HK-2 (cell line): ENCODE measurements at regions not wholly inside any gene's neighbourhood (a gene's known extent, or its start where the extent isn't known, plus 50 kb on each side); places are given as distances from the start of the nearest gene placed in this dataset.

Experiments
- DNase-seq: peaks from one replicate; pipeline ENCODE4 v3.0.0-alpha.2; 2018; ENCODE audit not compliant: unreplicated experiment

DNA sequence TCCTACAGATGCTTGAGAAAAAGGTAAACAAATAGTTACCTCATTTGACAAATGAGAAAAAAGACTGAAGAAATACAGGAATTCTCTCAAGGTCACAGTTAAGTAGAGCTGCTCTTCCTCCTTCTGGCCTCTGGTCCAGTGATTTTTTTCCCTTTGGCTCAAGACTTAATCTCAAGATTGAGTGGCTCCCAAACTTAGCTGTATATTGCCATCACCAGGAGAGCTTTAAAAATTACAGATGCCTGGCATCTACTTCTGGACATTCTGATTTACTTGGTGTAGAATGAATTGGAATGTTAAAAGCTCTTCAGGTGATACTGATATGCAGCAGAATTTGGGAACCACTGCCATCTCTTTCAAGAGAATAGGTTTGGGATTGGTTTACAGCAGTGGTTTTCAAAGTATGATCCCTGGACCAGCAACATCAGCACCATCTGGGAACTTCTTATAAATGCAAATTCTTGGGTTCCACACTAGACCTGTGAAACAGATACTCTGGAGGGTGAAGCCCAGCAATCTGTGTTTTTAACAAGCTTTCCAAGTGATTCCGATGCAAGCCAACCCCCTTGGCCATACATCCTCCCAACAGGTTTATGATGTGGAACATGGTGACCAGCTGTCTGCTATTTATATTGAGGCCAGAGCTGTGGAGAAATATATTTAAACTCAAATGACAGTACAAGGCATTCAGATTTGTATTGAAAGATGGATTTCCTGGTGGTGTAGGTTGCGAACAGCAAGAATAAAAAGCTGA lies 333.0 kb upstream of the RARB start:
- no peak for DNase-seq

DNA sequence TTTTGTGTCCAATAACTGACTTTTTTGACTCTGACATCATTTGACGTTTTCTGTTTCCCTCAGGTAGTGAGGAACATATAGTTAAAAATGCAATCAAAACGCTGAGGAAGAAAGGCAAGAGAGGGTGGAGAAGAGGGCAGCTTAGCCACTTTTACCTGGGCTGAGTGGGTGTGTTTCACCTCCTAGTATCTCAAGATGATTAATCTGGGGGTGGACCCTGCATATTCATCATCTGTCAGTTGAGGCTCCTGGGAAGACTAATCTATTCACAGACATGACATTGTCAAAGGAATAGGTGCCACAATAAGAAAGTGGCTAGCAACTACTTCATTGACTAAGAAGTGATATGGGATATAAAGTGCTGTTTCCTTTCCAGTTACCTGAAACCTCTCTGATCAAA lies 331.5 kb upstream of the RARB start:
- DNase-seq: no peak

DNA sequence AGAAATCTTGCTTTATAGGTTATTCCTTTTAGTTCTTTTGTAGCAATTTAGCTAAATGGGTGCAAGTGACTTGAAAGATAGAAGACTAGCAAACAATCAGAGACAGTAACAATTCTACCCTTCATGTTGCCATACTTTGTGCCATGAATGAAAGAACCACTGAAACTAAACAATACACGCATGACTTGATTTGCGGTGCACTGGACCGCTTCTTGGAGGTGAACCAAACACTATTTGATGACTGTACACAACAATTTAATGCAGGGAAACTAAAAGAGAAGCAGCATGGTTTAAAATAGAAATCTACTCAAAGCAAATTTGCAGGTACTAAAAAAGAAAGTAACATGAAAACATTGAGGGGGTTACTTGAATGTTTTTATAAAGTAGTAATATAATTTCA lies 331.0 kb upstream of the RARB start:
- DNase-seq: no peak

DNA sequence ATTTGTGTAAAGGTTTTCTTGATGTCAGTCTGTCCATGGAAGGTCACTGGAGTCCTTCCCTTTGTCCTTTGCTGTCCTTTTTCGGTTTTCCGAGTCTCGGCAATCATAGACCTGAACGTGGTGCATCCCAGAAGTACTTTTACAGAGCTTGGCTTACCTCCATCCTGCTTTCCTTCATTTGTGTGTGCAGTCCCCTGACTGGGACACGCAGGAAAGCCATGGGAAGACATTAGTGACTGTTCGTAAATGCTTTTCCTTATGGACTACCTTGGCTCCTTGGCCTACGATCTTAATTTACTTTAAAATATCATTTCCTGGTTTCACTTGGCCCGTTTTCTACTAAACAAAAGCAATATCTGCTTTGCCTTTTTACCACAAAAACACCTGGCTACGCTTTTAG lies 328.4 kb upstream of the RARB start:
- DNase-seq: no peak

DNA sequence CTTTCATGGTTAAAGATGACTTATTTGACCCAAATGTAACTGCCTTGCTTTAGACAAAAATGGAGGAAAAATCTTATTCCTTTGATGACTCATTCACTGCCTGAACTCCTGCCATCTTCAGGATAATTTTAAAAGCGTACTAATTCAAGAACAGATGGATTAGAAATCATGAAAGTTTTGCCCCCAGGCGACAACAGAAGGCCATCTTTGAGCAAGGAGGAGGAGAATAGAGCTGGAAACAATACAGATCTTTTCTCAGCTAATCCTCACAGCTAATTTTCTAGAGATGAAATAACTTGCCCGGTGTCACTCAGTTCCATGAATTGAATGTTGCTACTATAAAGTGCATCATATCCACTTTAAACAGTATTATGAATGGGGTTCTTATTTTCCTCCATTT lies 324.7 kb upstream of the RARB start:
- no peak for DNase-seq

DNA sequence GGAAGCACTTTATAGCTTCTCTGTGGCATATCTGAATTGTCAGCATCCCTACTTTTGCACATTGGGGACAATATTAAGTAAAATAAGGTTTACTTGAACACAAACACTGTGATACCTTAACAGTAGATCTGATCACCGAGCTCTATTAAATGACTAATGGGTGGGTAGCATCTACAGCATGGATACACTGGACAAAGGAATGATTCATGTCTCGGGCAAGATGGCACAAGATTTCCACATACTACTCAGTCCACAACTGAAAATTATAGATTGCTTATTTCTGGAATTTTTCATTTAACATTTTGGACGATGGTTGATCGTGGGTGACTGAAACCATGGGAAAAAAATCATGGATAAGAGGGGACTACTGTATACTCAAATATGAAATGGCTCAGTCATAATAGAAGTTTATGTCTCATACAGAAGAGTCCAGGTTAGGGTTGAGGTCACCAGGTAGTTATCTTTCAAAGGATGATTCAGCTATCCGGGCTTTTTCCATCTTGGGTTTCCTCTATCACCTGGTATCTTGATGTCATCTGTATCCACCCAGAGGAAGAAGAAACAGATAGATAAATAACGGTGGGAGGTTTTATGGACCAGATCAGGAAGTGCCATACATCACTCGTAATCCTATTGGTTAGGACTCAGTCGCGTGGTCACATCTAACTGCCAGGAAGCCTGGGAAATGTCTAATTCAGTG lies 320.0 kb upstream of the RARB start:
- no peak for DNase-seq

DNA sequence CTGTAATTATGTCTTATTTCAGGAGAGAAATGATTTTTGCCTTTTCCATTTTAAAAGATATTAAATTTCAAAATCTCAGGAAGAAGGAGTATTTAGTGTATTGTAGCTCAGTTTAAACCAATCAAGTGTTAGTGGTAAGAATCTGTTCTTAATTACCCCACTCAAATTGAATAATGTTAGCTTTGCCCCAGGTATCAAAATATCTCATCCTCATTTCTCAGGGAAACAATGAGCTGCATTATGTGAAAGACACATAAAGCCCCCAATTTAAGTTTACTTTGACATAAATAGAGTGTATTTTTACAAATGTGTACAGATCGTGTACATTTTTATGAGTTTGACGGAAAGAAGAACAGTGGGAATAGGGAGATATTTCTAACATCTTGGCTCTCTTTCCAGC lies 317.4 kb upstream of the RARB start:
- DNase-seq: no peak

DNA sequence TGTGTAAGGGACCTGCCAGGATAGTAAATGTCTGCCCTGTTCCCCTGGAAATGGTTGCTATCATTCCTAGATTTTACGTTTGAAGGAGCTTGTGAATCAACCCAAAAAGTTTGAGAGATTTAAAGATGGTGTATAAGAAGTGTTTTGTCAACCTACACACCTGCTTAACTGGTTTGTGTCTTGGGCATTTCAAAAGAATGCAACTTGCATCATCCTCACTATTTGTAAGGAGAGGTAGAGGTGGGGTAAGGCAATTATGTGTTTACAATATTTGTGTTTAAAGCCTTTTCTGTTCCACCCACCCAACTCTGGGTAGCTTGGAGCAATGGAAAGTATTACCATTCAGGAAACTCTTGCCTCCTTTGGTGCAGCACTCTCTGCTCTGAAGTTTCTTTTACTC lies 314.2 kb upstream of the RARB start:
- DNase-seq: no peak

DNA sequence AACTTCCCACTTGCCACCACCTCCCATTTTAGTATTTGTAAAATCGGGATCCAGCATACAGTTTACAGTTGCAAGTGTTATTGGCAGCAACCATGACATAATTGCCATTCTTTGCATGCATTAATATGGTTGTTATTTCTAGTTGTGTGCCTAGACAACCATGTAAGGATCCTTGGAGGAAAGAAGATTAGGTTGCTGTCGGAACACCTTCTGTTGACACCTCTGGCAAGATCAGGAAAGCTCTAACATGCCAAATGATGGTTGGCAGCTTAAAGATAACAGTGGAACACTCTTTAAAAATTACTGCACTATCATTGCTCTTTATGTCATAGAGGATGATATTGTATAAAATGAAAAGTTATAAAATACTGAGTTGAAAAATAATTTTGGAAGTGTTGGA lies 313.5 kb upstream of the RARB start:
- DNase-seq: no peak

DNA sequence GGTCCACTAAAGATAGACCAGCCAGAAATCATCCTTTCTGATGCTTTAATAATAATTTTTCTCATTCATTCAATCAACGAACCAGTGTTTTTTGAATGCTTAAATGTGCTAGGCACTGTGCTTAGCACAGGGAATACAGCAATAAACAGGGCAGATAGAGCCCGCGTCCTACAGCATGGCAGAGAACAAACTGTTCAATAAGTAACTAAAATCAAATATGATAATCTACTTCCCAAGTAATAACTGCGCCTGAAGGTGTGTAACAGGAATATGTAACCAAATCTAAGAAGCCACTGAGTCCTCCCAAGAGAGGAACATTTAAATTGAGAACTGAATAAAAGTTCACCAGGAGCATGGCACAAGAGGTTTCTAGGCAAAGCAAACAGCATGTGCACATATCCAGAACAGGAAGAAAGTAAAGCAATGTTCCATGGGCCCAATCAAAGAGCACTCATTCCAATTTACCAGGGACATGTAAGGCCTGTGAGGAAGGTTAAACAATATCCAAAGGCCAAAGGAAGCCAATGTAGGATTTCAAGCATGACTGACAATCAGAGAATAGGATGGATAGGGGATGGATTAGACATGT lies 311.0 kb upstream of the RARB start:
- no peak for DNase-seq

DNA sequence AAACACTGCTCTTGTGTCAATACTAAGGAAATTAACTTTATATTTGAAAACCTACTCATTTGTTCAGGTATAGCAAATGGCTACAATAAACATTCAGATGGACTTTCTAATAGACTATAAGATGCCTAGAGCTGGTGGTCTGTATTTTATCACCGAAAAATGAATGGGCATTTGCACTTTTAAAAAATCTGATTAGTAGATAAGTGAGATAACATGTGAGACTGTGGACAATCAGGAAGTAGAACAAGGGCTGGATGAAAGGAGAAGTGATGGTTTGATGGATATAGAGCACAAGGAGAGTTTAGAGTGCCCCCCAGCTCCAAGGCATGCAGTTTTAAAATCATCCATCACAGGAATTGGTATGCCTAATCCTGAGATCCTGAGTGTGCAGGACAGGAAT lies 308.4 kb upstream of the RARB start:
- no peak for DNase-seq

DNA sequence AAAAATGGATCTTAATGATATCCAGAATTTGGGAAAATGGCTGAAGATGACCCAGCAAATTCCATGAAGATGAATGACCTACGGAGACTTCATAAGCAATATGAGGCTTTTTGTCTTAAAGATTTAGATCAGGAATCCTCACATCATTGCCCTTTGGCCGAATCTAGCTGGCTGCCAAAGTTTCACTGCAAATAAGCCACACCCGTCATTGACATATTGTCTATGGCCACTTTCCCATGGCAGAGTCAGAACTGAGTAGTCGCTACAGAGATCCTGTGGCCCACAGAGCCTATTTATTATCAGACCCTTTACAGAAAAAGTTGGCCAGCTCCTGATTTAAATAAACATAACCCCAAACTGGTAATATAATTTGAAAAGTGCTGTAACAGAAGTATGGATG lies 307.4 kb upstream of the RARB start:
- no peak for DNase-seq

DNA sequence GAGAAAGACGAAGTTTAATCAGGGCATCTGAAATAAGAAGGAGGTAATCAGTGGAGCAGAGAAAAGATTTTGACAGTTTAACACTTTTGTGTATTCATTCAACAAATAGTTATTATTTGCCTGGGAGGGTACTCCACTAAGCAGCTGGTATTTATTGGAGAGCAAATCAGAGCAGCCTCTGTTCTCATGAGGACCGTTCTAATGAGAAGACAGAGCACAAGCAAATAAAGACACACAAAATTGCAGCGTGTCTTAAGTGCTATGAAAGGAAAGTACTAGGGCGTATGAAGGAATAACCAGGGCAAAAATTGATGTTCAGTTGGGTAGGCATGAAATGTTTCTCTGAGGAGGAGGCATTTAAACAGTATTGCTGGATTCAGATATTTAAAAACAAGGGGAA lies 302.9 kb upstream of the RARB start:
- DNase-seq: no peak

DNA sequence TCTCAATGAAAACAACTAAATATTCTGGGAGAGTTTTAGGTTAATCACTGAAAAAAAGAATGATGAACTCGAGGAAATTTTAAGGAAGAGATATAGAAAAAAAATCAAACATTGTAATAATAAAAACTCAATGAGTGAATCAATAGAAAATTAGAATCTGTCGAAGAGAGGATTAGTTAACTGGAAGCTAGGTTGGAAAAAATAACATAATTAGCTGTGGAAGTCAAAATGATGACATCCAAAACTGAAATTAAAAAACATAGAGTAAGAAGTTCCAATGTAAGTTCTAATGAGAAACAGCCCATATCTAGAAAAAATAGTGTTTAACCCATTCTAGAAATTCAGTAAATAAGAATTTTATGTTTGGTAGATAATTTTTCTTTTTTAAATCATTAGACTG lies 299.3 kb upstream of the RARB start:
- DNase-seq: no peak

DNA sequence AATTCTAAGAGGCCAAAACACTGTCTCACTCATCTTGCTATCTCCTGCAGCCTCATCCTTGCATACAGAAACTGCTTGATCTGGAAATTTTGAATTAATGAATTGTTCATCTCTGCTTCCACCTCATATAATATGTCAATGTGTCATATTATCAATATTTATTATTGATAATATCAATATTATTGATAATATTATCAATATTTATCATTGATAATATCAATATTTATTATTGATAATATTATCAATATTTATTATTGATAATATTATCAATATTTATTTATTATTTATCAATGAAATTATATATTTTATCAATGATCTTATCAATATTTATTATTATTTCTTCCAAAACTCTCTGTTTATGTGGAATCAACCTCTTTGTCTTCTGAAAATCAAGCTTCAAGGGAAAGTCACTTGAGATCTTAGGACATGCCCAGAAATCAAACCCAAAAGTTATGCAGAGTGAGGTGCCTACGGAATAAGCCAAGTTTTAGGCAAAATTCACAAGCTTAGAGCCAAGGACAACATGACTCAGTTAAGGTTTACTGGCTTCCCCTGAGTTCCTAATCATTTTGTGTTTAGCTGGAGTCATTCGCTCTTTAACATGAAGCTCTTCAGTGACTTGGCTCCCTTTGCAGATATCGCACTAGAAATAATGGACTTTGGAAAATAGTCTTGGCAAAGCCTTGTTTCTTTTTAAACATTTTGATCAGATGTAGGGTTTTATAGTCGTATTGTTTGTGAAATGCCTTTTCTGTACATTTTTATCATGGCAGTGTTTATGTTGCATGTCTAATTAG lies 297.1 kb upstream of the RARB start:
- no peak for DNase-seq

DNA sequence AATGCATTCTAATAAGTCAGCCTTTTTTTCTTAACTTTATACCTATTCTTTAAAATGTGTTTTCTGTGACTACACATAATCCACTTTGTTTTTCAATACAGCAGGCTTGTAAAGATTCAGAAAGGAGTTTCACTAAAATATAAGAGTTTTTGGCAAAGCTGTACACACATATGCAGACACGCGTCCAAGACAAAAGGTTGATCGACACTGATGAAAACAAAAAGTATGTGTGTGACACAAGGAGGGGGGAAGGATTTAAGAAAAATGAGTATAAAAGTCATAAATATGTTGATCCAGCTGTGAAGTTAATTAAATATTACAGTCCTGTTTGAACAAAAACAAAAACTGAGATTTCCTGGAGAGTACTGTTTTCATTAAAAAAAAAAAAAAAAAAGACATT lies 294.5 kb upstream of the RARB start:
- DNase-seq: no peak

DNA sequence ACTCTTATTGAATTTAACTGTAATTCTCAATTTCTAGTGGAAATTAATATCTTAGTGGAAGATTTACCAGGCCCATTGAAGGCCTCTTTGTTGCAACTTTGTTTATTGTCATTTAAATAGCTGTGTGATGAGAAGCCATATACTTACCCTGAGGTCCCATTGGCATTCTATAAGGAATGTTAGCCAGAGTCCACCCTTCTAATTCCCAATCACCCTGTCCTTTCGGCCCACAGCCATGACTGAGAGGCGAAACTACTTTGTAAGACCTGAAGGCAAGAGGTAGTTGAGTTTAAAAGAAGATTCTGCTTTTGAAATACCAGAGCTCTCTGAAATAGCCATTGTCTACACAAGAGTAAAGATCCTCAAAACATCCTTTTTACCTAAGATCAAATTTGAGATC lies 290.5 kb upstream of the RARB start:
- DNase-seq: no peak

DNA sequence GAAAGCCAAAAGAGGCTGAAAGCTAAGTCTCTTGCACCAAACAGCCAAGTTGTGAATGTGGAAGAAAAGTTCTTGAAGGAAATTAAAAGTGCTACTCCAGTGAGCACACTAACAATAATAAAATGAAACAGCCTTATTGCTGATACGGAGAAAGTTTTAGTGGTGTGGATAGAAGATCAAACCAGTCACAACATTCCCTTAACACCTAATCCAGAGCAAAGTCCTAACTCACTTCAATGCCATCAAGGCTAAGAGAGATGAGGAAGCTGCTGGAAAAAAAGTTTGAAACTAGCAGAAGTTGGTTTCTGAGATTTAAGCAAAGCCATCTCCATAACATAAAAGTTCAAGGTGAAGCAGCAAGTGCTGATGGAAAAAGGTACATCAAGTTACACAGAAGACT lies 288.8 kb upstream of the RARB start:
- no peak for DNase-seq

DNA sequence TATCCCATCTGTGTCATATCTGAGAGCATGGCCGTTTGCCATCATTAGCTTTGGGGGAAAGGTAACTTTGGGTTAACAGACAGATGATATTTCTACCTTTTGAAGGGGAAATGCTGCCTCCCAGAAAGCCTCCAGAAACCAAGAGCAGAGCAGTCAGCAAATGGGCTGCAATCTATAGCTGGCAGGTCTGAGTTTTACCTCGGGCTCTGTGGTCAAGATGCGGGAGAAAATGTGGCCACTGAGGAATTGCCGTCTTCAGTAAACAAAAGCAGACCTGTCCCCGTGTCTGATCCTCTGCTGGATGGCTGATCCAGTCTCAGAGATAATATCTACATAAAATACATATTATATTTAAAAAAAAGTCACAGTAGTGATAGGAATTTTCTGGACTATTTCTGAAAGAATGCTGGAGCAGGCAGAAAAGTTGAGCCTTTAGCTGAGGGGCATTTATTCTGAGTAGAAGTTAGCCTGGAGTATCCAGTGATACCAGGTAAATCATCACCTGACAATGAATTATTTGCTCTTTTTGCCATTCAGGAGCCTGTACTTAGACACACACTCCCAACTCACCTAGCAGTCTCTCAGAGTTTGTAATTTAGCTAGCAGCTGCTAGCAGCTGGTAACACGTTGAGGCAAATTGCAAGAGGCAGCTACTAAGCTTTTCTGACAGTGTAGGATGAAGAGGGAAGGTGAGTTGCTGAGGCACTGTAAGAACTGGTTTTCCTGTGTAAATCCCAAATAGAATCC lies 285.3 kb upstream of the RARB start:
- DNase-seq: no peak

DNA sequence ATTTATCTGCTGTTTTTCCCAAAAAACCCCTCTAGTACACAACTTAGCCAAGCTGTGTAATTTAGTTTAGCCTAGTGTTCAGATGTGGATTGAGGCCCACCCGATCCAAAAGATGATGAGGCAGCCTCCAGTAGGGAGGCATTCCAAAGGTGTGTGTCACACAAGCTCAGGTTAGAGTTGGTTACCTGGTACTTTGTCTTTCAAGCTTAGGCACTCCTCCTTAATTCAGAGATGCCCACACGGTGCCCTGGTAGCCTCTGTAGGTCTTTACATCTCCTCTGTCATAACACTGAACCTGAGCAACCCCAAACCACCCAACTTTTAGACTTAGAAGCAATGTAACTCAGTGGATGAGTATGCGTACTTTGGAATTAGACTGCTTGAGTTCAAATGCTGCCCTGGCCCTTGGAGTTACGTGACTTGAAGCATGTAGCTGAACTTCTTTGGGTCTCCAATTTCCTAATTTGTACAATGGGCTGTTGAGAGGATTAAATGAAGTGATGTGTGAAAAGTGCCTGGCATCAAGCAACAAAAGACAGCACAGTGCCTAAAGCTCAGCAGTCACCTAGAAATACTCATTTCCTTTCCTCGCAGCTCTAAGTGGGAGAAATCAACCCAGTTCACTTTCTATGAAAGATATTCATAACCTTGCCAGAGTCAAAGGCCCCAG lies 284.6 kb upstream of the RARB start:
- no peak for DNase-seq

DNA sequence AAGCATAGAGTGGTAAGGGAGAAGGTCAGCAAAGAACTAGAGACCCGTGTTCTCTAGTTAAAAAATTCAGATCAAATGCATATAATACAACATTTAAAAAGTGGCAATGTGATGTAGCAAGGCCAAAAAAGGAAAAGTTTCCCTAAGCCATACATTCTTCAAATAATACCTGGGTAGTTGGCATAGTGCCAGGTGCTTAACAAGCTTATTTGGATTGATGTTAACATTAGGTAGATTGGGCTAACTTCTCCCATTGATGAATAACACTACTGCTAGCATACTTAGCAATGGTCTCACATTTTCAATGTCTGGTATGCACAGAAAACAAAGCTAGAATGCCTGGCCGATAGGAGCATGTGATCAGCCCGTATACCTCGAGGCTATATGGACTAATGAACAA lies 283.6 kb upstream of the RARB start:
- no peak for DNase-seq
